Stomach (tissue), 4 donors: ENCODE measurements at regions not wholly inside any gene's neighbourhood (a gene's known extent, or its start where the extent isn't known, plus 50 kb on each side); places are given as distances from the start of the nearest gene placed in this dataset.

Experiments
- CTCF ChIP-seq, 7 experiments: fragments of 450-650 bp in 4 of 7; fragments of 200-600 bp in 3 of 7; sonication (generic) in 3 of 7; IDR thresholded peaks; one replicate each; pipeline ENCODE4 v1.5.1; 2016 to 2019; ENCODE audit warnings: antibody characterized with exemption in 7 of 7, control low read depth in 2 of 7, mild to moderate bottlenecking in 1 of 7
- POLR2A ChIP-seq, 4 donors: fragments of 450-650 bp; IDR thresholded peaks; one replicate each; pipeline ENCODE4 v1.6.1; 2016; ENCODE audit warnings: antibody characterized with exemption in 4 of 4, control low read depth in 2 of 4, mild to moderate bottlenecking in 1 of 4, moderate library complexity in 1 of 4

DNA sequence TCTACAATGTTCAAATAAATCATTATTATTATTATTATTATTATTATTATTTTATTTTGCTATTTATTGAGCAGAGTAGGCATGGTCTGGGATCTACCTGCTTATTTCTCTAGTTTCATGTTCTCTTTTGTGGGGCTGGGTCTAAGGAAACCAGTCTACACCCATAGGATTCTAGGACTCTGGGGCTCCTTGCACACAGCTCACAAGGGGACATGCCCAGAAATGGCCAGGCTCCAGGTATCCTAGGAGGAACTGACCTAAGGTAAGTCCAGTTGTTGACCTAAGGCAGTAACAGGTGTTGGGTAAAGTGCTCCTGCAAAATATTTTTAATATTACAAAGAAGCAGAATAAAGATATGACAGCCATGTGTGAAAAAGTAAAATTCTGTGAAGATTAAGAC, 149.6 kb upstream of the TBL1XR1 start:
- TF ChIP-seq CTCF (IDR thresholded peaks at IDR 0.05) (no peak), POLR2A (IDR thresholded peaks at IDR 0.05) (no peak)
